Ureter (tissue), 1 donor: ENCODE measurements at regions not wholly inside any gene's neighbourhood (a gene's known extent, or its start where the extent isn't known, plus 50 kb on each side); places are given as distances from the start of the nearest gene placed in this dataset.

Source experiments
- DNase-seq: peaks from one replicate; pipeline ENCODE4 v3.0.0-alpha.2; 2020; ENCODE audit warnings: low spot score
- donor health status: DM: yes; HTN: yes; CAD: no.

GRCh38 chr13:107275312-107275711 lies 707.4 kb upstream of the ARGLU1 start:
- DNase-seq: no peak

GRCh38 chr13:107271227-107271626 lies 703.3 kb upstream of the ARGLU1 start:
- no peak for DNase-seq

GRCh38 chr13:107266657-107267056 lies 698.7 kb upstream of the ARGLU1 start:
- DNase-seq: no peak

- no peak for DNase-seq
These were observed 690.8 kb upstream of the ARGLU1 start for GRCh38 chr13:107258599-107259187.

GRCh38 chr13:107254392-107254791 lies 686.5 kb upstream of the ARGLU1 start:
- DNase-seq: no peak

GRCh38 chr13:107252428-107252827 lies 684.5 kb upstream of the ARGLU1 start:
- no peak for DNase-seq

- DNase-seq: no peak
These were observed 684.1 kb upstream of the ARGLU1 start for GRCh38 chr13:107252021-107252420.

GRCh38 chr13:107251341-107251740 lies 683.4 kb upstream of the ARGLU1 start:
- DNase-seq: no peak

- DNase-seq: no peak
These were observed 682.7 kb upstream of the ARGLU1 start for GRCh38 chr13:107250628-107251027.

- DNase-seq: no peak
These were observed 676.3 kb upstream of the ARGLU1 start for GRCh38 chr13:107244241-107244640.

GRCh38 chr13:107242138-107242537 lies 674.2 kb upstream of the ARGLU1 start:
- no peak for DNase-seq

GRCh38 chr13:107241381-107241780 lies 673.4 kb upstream of the ARGLU1 start:
- DNase-seq: no peak

- no peak for DNase-seq
These were observed 671.3 kb upstream of the ARGLU1 start for GRCh38 chr13:107239213-107239612.

GRCh38 chr13:107238262-107238981 lies 670.5 kb upstream of the ARGLU1 start:
- no peak for DNase-seq

GRCh38 chr13:107234319-107235073 lies 666.6 kb upstream of the ARGLU1 start:
- no peak for DNase-seq

GRCh38 chr13:107233541-107233940 lies 665.6 kb upstream of the ARGLU1 start:
- no peak for DNase-seq

GRCh38 chr13:107231944-107232343 lies 664.0 kb upstream of the ARGLU1 start:
- DNase-seq: no peak

GRCh38 chr13:107223867-107224266 lies 655.9 kb upstream of the ARGLU1 start:
- DNase-seq: no peak

GRCh38 chr13:107222597-107222996 lies 654.7 kb upstream of the ARGLU1 start:
- DNase-seq: no peak

- no peak for DNase-seq
These were observed 652.3 kb upstream of the ARGLU1 start for GRCh38 chr13:107220245-107220644.

GRCh38 chr13:107217251-107217650 lies 649.3 kb upstream of the ARGLU1 start:
- no peak for DNase-seq

- no peak for DNase-seq
These were observed 648.3 kb upstream of the ARGLU1 start for GRCh38 chr13:107216046-107216755.
